Mesenchymal stem cell (in vitro differentiated cells and primary cell): ENCODE measurements at regions not wholly inside any gene's neighbourhood (a gene's known extent, or its start where the extent isn't known, plus 50 kb on each side); places are given as distances from the start of the nearest gene placed in this dataset.

Experiments
- DNase-seq: peaks from one replicate; pipeline ENCODE4 v3.0.0-alpha.2; 2013
- H2AFZ ChIP-seq: one replicate; pipeline ENCODE4 v1.6.1; 2013; ENCODE audit warnings: low read depth, mild to moderate bottlenecking, control low read depth, inconsistent platforms, low read length, moderate library complexity
- H2AK5ac ChIP-seq: 2 replicates; pipeline ENCODE4 v1.6.1; 2013; ENCODE audit warnings: low read length, moderate library complexity, mild to moderate bottlenecking, inconsistent platforms; ENCODE audit not compliant: severe bottlenecking
- H2BK120ac ChIP-seq: one replicate; pipeline ENCODE4 v1.6.1; 2013; ENCODE audit warnings: low read depth, mild to moderate bottlenecking, inconsistent platforms, low read length, moderate library complexity
- H2BK12ac ChIP-seq, 2 experiments: one replicate each; pipeline ENCODE4 v1.6.1; 2013; ENCODE audit warnings: inconsistent platforms in 2 of 2, low read length in 2 of 2, mild to moderate bottlenecking in 2 of 2, moderate library complexity in 2 of 2, control low read depth in 1 of 2
- H2BK15ac ChIP-seq: one replicate; pipeline ENCODE4 v1.6.1; 2013; ENCODE audit warnings: mild to moderate bottlenecking, low read depth, inconsistent platforms; ENCODE audit not compliant: poor library complexity, severe bottlenecking
- H2BK5ac ChIP-seq: 2 replicates; pipeline ENCODE4 v1.6.1; 2013; ENCODE audit warnings: low read depth, mild to moderate bottlenecking, low read length, control low read depth, inconsistent platforms; ENCODE audit not compliant: poor library complexity, severe bottlenecking
- H3K14ac ChIP-seq, 2 experiments: one replicate each; pipeline ENCODE4 v1.6.1; 2013; ENCODE audit warnings: inconsistent platforms in 2 of 2, low read length in 2 of 2, control low read depth in 1 of 2, mild to moderate bottlenecking in 1 of 2, moderate library complexity in 1 of 2
- H3K18ac ChIP-seq, 2 experiments: one replicate each; pipeline ENCODE4 v1.6.1; 2013; ENCODE audit warnings: inconsistent platforms in 2 of 2, low read length in 2 of 2, control low read depth in 1 of 2, low read depth in 1 of 2, mild to moderate bottlenecking in 1 of 2
- H3K23ac ChIP-seq, 2 experiments: one replicate each; pipeline ENCODE4 v1.6.1; 2013; ENCODE audit warnings: inconsistent platforms in 2 of 2, low read length in 2 of 2, mild to moderate bottlenecking in 2 of 2, moderate library complexity in 2 of 2, control low read depth in 1 of 2
- H3K27ac ChIP-seq: 2 replicates; pipeline ENCODE4 v1.5.1; 2013; ENCODE audit warnings: mild to moderate bottlenecking, moderate library complexity, low read length, control low read depth, inconsistent platforms; ENCODE audit not compliant: poor library complexity, severe bottlenecking
- H3K27me3 ChIP-seq, 2 experiments: 2 replicates each; pipeline versions ENCODE4 v1.6.1 to v1.7.0; 2013; ENCODE audit warnings: low read length in 2 of 2, mild to moderate bottlenecking in 2 of 2, moderate library complexity in 2 of 2, control low read depth in 1 of 2, inconsistent platforms in 1 of 2; ENCODE audit not compliant: control insufficient read depth in 1 of 2, insufficient read depth in 1 of 2
- H3K36me3 ChIP-seq, 2 experiments: 2 replicates each; pipeline versions ENCODE4 v1.6.1 to v1.7.0; 2013; ENCODE audit warnings: low read length in 2 of 2, control low read depth in 1 of 2, inconsistent platforms in 1 of 2, low read depth in 1 of 2, mild to moderate bottlenecking in 1 of 2; ENCODE audit not compliant: insufficient read depth in 2 of 2, control insufficient read depth in 1 of 2
- H3K4ac ChIP-seq, 2 experiments: one replicate each; pipeline ENCODE4 v1.6.1; 2013; ENCODE audit warnings: inconsistent platforms in 2 of 2, low read length in 2 of 2, mild to moderate bottlenecking in 2 of 2, moderate library complexity in 2 of 2, control low read depth in 1 of 2, low read depth in 1 of 2
- H3K4me1 ChIP-seq: 2 replicates; pipeline ENCODE4 v1.6.1; 2013; ENCODE audit warnings: low read depth, low read length, control low read depth; ENCODE audit not compliant: control insufficient read depth, insufficient read depth
- H3K4me2 ChIP-seq: 2 replicates; pipeline ENCODE4 v1.6.1; 2013; ENCODE audit warnings: low read length, mild to moderate bottlenecking, inconsistent platforms; ENCODE audit not compliant: poor library complexity, severe bottlenecking
- H3K4me3 ChIP-seq, 2 experiments: 2 replicates each; pipeline versions ENCODE4 v1.5.1 to v1.7.0; 2013; ENCODE audit warnings: low read length in 2 of 2, mild to moderate bottlenecking in 2 of 2, control low read depth in 1 of 2, low read depth in 1 of 2; ENCODE audit not compliant: insufficient read depth in 1 of 2
- H3K79me1 ChIP-seq: replicated peaks from 2 replicates; pipeline ENCODE4 v1.6.1; 2013; ENCODE audit warnings: mild to moderate bottlenecking, control low read depth, low read length, inconsistent platforms; ENCODE audit not compliant: poor library complexity, severe bottlenecking
- H3K9ac ChIP-seq: 2 replicates; pipeline ENCODE4 v1.7.0; 2013; ENCODE audit warnings: mild to moderate bottlenecking, low read length, moderate library complexity
- H3K9me3 ChIP-seq: 2 replicates; pipeline ENCODE4 v1.7.0; 2013; ENCODE audit warnings: mild to moderate bottlenecking, low read length; ENCODE audit not compliant: control insufficient read depth
- H4K8ac ChIP-seq: one replicate; pipeline ENCODE4 v1.6.1; 2013; ENCODE audit warnings: inconsistent platforms, mild to moderate bottlenecking, low read length, moderate library complexity
- H4K91ac ChIP-seq: one replicate; pipeline ENCODE4 v1.6.1; 2013; ENCODE audit warnings: mild to moderate bottlenecking, low read length, inconsistent platforms
- WGBS: methylation state at CpG from one replicate; pipeline ENCODE4 v1.1.7; 2013; ENCODE audit warnings: mixed read lengths; 5-methylcytosine and 5-hydroxymethylcytosine counted together

GRCh38 chr12:84308211-84308610, 604.4 kb downstream of the SLC6A15 start:
- Histone ChIP-seq H3K14ac (no peak overlapping the region), H3K27me3 (no peaks in the 10 kb centered on the region), H3K23ac (no peak overlapping the region), H3K4ac (no peak overlapping the region), H3K79me1 (no peaks in the 10 kb centered on the region), H3K9ac (no peak overlapping the region), H3K4me1 (no peaks in the 10 kb centered on the region), H2AFZ (no peak overlapping the region), H3K9me3 (no peaks in the 10 kb centered on the region), H2BK12ac (no peak overlapping the region), H2BK120ac (no peak overlapping the region), H3K18ac (no peak overlapping the region), H3K27ac (no peak overlapping the region), H3K36me3 (no peaks in the 10 kb centered on the region), H3K4me3 (no peak overlapping the region), H4K91ac (no peak overlapping the region), H2AK5ac (no peak overlapping the region), H4K8ac (no peak overlapping the region), H3K4me2 (no peak overlapping the region), H2BK15ac (no peak overlapping the region), H2BK5ac (no peak overlapping the region)
- WGBS = 100% methylated on average over 1 of the region's 1 CpG
- no peak for DNase-seq

GRCh38 chr12:84305144-84305543, 607.5 kb downstream of the SLC6A15 start:
- Histone ChIP-seq H4K91ac (no peak overlapping the region), H2BK15ac (no peak overlapping the region), H3K4me1 (no peaks in the 10 kb centered on the region), H3K79me1 (no peaks in the 10 kb centered on the region), H3K4me2 (no peak overlapping the region), H2AK5ac (no peak overlapping the region), H3K23ac (no peak overlapping the region), H3K9me3 (no peaks in the 10 kb centered on the region), H2AFZ (no peak overlapping the region), H3K36me3 (no peaks in the 10 kb centered on the region), H2BK120ac (no peak overlapping the region), H3K9ac (no peak overlapping the region), H2BK5ac (no peak overlapping the region), H3K14ac (no peak overlapping the region), H3K4ac (no peak overlapping the region), H4K8ac (no peak overlapping the region), H3K18ac (peak overlapping the region; percentile 54 to 78), H3K4me3 (no peak overlapping the region), H3K27ac (no peak overlapping the region), H2BK12ac (no peak overlapping the region), H3K27me3 (no peaks in the 10 kb centered on the region)
- WGBS = under 1% methylated on average over 3 of the region's 3 CpGs
- peak; percentile 94 for DNase-seq

GRCh38 chr12:84294246-84294645, 618.4 kb downstream of the SLC6A15 start:
- no peak overlapping the region for H3K9ac ChIP-seq
- no peak overlapping the region for H3K23ac ChIP-seq
- no peak overlapping the region for H3K14ac ChIP-seq
- no peaks in the 10 kb centered on the region for H3K27me3 ChIP-seq
- H3K18ac ChIP-seq = no peak overlapping the region
- no peak overlapping the region for H3K4ac ChIP-seq
- H3K79me1 ChIP-seq = no peaks in the 10 kb centered on the region
- no peak overlapping the region for H3K27ac ChIP-seq
- no peak for DNase-seq
- H2BK12ac ChIP-seq = no peak overlapping the region
- H3K4me1 ChIP-seq = no peaks in the 10 kb centered on the region
- no peak overlapping the region for H2AK5ac ChIP-seq
- H2BK15ac ChIP-seq = no peak overlapping the region
- no peak overlapping the region for H3K4me2 ChIP-seq
- H3K4me3 ChIP-seq = no peak overlapping the region
- WGBS = 94% methylated on average over 1 of the region's 2 CpGs
- H3K9me3 ChIP-seq = peaks cover 7% of the 10 kb centered on the region
- no peak overlapping the region for H4K8ac ChIP-seq
- no peak overlapping the region for H2BK120ac ChIP-seq
- no peaks in the 10 kb centered on the region for H3K36me3 ChIP-seq
- no peak overlapping the region for H2AFZ ChIP-seq
- no peak overlapping the region for H4K91ac ChIP-seq
- H2BK5ac ChIP-seq = no peak overlapping the region

- Histone ChIP-seq H3K4ac (no peak overlapping the region), H2AK5ac (no peak overlapping the region), H3K27ac (no peak overlapping the region), H3K14ac (no peak overlapping the region), H3K4me3 (no peak overlapping the region), H3K18ac (no peak overlapping the region), H3K9ac (no peak overlapping the region), H3K4me1 (no peaks in the 10 kb centered on the region), H2BK12ac (no peak overlapping the region), H3K9me3 (no peaks in the 10 kb centered on the region), H2BK5ac (no peak overlapping the region), H3K36me3 (no peaks in the 10 kb centered on the region), H3K27me3 (no peaks in the 10 kb centered on the region), H2AFZ (no peak overlapping the region), H3K23ac (no peak overlapping the region), H4K8ac (no peak overlapping the region), H3K79me1 (no peaks in the 10 kb centered on the region), H2BK15ac (no peak overlapping the region), H2BK120ac (no peak overlapping the region), H4K91ac (no peak overlapping the region), H3K4me2 (no peak overlapping the region)
- no peak for DNase-seq
Measured at GRCh38 chr12:84290168-84290567, 622.4 kb downstream of the SLC6A15 start.
